ENCODE measurements at regions not wholly inside any gene's neighbourhood (a gene's known extent, or its start where the extent isn't known, plus 50 kb on each side); places are given as distances from the start of the nearest gene placed in this dataset.

- DNase-seq (ENCODE audit: low read depth) = no peak
These were observed 99.1 kb upstream of the MAP1LC3B2 start for GRCh38 chr12:116459916-116460663.

GRCh38 chr12:116461060-116461459 is 98.1 kb upstream of the MAP1LC3B2 start:
- DNase-seq (ENCODE audit: low read depth) = no peak

GRCh38 chr12:116463366-116463765 is 95.8 kb upstream of the MAP1LC3B2 start:
- no peak for DNase-seq (ENCODE audit: low read depth)

GRCh38 chr12:116465407-116465806 is 93.8 kb upstream of the MAP1LC3B2 start:
- no peak for DNase-seq (ENCODE audit: low read depth)

GRCh38 chr12:116465856-116466255 is 93.3 kb upstream of the MAP1LC3B2 start:
- no peak for DNase-seq (ENCODE audit: low read depth)

GRCh38 chr12:116466536-116466935 is 92.6 kb upstream of the MAP1LC3B2 start:
- DNase-seq (ENCODE audit: low read depth) = no peak

GRCh38 chr12:116469344-116469743 is 89.8 kb upstream of the MAP1LC3B2 start:
- DNase-seq (ENCODE audit: low read depth) = no peak

GRCh38 chr12:116471544-116471943 is 87.6 kb upstream of the MAP1LC3B2 start:
- no peak for DNase-seq (ENCODE audit: low read depth)

- no peak for DNase-seq (ENCODE audit: low read depth)
These were observed 87.0 kb upstream of the MAP1LC3B2 start for GRCh38 chr12:116472193-116472592.

GRCh38 chr12:116473416-116473815 is 85.8 kb upstream of the MAP1LC3B2 start:
- DNase-seq (ENCODE audit: low read depth) = no peak

- no peak for DNase-seq (ENCODE audit: low read depth)
These were observed 84.8 kb upstream of the MAP1LC3B2 start for GRCh38 chr12:116474331-116474730.

- no peak for DNase-seq (ENCODE audit: low read depth)
These were observed 84.3 kb upstream of the MAP1LC3B2 start for GRCh38 chr12:116474899-116475298.

GRCh38 chr12:116476227-116476822 is 82.9 kb upstream of the MAP1LC3B2 start:
- DNase-seq (ENCODE audit: low read depth) = no peak

GRCh38 chr12:116478243-116478773 is 80.9 kb upstream of the MAP1LC3B2 start:
- DNase-seq (ENCODE audit: low read depth) = no peak

GRCh38 chr12:116480210-116480810 is 78.9 kb upstream of the MAP1LC3B2 start:
- no peak for DNase-seq (ENCODE audit: low read depth)

- DNase-seq (ENCODE audit: low read depth) = no peak
These were observed 77.5 kb upstream of the MAP1LC3B2 start for GRCh38 chr12:116481726-116482125.

- no peak for DNase-seq (ENCODE audit: low read depth)
These were observed 77.0 kb upstream of the MAP1LC3B2 start for GRCh38 chr12:116482179-116482578.

GRCh38 chr12:116482859-116483258 is 76.3 kb upstream of the MAP1LC3B2 start:
- DNase-seq (ENCODE audit: low read depth) = no peak

- no peak for DNase-seq (ENCODE audit: low read depth)
These were observed 75.0 kb upstream of the MAP1LC3B2 start for GRCh38 chr12:116483959-116484750.

GRCh38 chr12:116484807-116485206 is 74.4 kb upstream of the MAP1LC3B2 start:
- no peak for DNase-seq (ENCODE audit: low read depth)

- no peak for DNase-seq (ENCODE audit: low read depth)
These were observed 70.1 kb upstream of the MAP1LC3B2 start for GRCh38 chr12:116489116-116489515.

- DNase-seq (ENCODE audit: low read depth) = no peak
These were observed 68.7 kb upstream of the MAP1LC3B2 start for GRCh38 chr12:116490471-116490870.
